Astrocyte of the hippocampus (primary cell): ENCODE measurements at regions not wholly inside any gene's neighbourhood (a gene's known extent, or its start where the extent isn't known, plus 50 kb on each side); places are given as distances from the start of the nearest gene placed in this dataset.

Experiments
- DNase-seq: peaks from one replicate; pipeline ENCODE4 v3.0.0; 2011; ENCODE audit warnings: low read depth, low spot score

DNA sequence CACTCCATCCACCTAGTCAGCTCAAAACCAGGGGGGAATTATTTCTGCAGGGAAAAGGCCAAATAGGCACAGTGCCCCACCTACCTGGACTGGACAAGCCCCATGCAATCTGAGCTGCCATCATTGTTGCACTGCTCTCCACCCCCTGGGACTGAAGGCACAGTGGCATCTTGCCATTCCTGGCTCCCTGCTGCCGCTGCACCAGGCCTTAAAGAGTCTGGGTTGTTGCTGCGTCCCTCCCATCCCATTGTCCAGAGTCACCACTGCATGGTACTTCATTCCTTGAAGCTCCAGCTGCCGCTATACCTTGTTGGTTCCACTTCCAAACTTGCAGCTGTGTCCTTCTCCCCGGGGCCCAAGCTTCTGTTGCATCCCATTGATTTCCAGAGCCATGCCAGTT, 629.7 kb downstream of the STIM2 start:
- no peak for DNase-seq

DNA sequence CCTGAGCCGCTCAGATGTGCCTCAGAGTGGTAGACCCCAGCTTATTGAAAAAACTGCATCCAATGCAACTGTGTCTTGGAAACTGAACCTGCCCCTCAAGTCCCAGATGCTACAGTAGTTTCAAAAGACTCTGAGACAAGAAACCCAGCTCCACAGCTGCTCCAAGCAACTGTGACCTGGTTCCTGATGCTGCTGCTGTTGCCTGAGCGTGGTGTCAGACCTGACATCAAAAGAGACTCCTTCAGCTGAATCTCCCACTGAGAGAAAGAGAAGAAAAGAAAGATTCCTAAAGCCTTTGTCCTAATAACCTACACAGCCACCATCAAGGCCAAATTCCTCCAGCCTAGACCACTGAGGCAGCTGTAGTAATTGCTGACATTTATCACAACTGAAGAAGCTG, 630.1 kb downstream of the STIM2 start:
- DNase-seq: no peak

DNA sequence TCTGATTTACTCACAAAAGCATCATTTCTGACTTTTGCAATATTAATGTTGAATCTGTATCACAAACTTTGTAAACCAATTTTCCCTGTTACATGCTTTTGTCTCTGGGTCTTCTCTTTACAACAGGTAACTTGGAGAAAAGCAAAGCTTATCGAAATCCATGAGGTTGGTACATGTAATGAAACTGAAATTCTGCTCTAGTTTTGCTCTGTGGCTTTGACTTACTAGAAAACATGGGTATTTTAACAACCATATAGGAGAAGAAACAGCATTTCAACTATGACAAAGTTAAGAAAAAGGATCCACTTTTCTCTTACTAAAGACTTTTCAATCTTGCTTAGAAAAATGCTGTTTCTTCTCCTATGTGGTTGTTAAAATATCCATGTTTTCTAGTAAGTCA, 645.8 kb downstream of the STIM2 start:
- DNase-seq: no peak

DNA sequence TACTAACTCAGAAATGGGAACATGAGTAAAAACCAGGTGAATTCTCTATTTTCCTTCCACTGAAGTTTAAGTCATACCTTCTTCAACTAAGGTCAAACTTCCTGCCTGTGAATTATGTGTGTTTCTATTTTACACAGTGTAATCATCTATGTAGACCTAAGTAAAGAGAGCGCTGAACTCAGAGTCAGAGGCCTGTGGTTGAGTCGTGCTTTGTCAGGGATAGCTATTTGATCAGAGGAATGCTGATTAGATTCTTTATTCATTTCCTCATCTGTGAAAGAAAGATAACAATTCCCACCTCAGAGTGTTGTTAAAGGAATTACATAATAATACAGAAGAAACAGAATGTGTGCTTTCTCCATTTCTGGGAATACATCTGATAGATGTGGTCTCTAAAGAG, 654.1 kb downstream of the STIM2 start:
- peak; percentile 53 for DNase-seq

DNA sequence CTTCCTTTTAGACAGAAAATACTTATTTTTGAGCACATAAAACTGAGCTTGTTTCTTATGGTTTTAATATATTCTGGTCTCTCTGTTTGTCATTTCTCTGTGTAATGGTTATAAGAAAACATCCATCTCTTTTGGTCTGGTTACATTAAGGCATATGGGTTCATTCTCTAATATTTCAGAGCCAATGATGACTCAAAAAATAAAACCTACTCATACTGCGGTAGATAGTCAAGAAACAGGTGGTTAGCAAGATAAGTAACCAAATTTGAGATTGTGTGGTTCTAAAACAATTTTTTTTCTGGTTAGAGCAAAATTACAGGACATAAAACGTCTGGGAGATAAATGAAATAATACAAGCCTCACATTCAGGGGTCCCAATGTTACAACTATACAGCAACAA, 654.5 kb downstream of the STIM2 start:
- DNase-seq: no peak

DNA sequence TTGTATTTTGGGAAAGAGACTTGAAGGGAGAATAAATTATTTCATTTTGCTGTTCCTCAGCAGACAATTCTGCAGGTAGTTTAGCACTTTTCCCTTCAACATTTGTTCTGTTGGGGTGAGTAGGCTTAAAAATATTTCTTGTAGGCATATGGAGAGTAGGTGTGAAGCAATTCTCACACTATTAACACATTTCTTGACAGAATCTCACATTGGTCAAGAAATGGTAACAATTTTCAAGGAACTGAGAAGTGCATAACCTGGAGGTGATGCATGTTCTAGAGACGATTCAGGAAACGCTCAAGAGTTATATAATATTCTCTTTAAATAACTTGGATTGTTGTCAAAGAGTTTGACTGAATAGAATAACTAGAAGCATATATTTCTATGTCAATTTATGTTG, 658.2 kb downstream of the STIM2 start:
- no peak for DNase-seq

DNA sequence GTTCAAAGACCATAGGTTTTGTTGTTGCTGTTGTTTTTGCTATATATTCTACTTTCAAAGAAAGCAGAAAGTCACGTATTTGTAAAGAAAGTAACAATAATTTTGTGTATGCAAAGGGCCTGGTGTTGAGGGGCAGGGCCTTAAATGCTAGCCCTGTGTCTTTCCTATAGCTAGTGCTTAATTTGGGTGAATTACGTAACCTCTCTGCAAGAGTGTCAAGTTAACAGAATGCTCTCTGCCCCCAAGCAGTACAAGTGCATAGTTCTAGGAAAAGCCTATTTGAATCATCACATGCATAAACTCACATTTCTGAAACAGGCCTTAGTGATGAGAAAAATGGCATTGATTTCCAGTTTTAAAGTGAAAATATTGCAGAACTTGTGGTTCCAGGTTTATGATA, 663.6 kb downstream of the STIM2 start:
- no peak for DNase-seq

DNA sequence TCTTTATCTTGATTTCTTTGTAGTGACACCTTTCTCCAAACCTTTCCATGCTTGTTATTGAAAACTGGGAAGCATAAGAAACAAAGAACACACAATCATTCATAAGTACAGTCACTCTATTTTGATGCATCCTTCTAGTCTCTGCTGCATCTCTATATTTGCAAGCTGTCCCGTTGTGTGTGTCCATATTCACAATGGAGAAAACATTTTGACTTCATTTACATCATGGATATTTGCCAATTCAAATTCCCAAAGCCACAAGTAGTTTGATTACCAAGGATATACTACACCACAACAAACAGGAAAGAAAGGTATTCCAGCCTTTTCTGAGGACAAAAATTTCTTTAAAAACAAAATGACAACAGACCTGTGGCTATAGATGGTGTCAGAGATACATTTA, 673.8 kb downstream of the STIM2 start:
- DNase-seq: no peak

DNA sequence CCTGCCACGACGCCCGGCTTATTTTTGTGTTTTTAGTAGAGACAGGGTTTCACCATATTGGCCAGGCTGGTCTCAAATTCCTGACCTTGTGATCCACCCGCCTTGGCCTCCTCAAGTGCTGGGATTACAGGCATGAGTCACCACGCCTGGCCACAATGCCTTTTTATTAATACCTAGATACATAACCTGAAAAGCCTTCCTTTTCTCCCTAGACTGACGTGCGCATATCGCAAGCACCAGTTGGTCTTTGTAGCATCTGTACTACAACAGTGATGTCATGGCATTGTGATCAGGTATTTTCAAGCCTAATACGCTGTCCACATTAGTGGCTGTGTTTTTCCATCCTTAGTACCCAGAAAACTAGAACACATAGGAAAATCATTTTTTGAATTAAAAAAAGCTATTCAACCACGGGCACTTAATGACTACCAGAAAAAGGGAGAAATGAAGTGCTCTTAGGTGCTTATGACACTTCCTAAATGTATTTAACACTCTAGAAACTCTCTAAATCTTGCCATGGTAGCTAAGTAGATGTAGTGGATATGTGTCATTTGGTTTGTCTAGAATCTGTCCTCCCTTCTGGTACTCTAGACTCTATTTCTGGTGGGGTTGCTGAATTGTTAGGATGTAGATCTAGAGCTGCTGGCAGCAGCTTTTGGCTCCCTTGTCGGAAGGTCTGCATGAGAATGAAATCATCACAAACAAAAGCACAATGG, 707.8 kb downstream of the STIM2 start:
- no peak for DNase-seq

DNA sequence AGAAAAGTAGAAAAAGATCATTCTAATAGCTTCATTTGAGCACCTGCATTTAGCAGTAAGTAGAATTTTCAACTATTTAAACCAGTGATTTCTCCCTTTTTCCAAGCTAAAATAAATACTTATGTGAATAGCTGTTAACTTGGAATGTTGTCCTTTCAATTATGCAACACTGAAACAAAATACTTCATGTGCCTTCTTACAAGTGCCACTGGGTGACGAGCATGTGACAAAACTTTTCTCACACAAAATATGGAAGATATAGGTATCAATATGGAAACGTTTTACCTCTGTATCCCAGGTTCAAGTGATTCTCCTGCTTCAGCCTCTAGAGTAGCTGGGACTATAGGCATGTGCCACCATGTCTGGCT, 708.3 kb downstream of the STIM2 start:
- no peak for DNase-seq

DNA sequence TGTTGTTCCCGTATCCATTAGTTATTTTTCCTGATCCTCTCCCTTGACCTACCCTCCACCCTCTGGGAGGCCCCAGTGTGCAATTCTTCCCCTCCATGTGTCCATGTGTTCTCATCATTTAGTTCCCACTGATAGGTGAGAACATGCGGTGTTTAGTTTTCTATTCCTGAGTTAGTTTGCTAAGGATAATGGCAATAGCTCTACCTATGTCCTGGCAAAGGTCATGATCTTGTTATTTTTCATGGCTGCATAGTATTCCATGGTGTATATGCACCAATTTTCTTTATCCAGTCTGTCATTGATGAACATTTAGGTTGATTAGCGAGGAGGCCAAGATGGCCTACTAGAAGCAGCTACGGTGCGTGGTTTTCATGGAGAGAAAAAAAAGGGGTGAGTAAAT, 714.1 kb downstream of the STIM2 start:
- no peak for DNase-seq

DNA sequence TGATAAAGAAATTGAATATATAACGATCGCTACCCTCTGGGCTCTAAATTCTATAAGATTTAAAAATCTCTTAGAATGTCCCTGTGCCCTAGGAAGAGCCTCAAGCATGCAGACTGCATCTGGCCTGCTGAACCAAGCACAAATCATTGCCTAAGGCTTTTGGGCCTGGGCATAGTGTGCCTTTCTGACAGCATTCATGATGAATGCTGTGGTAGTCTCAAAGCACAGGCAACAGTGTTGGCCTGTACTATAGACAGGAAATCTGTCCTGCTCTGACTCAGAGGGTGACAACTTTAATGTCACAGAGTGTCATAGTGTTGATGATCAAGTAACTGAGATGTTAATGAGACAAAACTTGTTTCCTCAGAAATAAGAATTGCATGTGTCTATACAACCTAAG, 717.3 kb downstream of the STIM2 start:
- no peak for DNase-seq

DNA sequence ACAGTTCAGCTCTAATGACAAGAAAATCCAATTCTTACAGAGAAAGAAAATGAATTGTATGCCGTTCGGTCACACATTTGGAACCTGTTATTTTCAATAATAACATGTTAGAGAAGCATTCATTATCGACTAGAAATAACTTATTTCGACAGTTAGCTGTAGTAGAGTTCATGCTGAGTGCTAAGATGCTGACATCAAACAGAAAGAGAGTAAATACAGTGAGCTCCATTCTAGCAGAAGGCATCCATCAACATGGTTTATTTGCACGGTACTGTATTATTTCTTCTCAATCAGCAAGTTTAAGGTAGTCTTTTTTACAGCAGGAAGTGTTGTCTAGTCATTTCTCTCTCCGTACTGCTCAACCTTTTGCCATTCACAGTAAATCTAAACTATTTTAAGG, 732.1 kb downstream of the STIM2 start:
- DNase-seq: no peak

DNA sequence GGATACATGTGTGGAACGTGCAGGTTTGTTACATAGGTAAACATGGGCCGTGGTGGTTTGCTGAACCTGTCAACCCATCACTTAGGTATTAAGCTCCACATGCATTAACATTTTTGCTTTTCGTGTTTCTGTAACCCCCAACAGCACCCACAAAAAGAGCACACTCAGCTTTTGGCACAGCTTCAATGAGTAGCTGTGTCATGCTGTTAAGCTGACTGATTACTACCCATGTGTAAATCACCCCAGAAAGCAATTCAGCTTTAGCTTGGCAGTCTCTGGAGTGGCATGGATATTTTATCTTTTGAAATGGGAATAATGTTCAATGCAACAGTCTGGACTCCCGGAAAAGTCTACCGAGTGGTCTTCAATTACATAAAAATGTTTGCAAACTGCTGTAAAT, 734.3 kb downstream of the STIM2 start:
- DNase-seq: peak; percentile 45

DNA sequence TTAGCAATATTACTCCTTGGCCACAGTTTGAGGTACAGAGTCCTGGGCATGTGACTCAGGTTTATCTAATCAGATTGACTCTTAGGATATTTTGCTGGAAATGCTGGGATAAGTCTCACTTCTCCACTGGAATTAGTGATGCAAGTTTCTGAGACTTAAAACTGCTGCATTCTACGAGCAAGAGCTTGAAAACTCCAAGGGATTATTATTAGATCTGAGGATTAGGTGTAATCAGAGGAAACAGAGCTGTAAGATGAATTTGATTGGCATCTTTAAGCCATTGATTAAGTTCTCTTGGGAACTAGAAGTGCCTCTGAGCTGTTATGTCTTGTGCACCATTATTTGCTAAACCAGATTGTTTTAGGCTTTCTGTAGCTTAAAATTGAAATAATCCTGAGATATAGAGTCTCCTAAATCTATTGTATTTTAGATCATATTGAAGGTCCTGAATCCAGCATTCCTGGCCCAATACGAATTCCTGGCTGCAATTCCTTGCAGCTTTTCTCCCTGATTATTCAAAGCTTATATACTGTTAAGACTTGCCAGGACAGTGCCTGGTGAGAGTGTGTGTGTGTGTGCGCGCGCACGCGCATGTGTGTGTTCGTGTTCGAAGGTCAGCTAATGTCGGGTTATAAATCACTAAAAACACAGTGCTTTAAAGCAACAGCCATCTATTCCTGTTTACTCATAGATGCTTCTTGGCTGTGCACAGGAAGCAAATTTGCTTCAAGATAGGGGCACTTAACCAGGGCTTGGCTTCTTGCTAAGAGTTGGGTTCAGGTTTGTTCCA, 735.1 kb downstream of the STIM2 start:
- DNase-seq: peak; percentile 2

DNA sequence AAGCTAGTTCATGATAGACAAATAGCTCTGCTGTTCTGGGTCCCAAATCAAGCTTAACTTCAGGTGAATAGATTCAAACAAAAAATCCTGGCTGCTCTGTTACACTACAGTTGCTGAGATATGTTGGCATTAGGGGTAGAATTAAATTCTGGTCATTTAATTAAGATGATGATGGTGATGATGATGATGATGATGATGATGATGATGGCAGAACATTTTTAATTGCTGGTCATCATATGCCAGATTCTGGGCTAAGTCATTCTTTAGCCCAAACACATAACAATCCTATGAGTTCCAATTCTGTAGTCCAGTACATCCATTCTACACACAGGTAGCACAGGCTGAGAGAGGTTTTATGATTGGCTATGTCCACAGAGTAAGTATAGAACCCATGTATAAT, 741.5 kb downstream of the STIM2 start:
- no peak for DNase-seq

DNA sequence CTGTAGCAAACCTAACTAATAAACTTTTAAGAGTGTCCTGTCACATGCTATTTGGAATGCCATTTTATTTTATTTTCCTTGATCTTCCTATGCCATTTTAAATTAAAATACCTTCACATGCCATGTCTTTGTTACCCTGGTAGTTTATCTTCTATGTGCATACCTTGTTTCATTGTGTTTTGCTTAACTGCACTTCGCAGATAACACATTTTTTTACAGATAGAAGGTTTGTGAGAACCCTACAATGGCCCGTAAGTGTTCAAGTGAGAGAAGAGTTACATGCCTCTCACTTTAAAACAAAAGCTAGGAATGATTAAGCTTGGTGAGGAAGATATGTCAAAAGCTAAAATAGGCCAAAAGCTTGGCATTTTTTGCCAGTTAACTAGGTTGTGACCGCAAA, 744.1 kb downstream of the STIM2 start:
- DNase-seq: no peak

DNA sequence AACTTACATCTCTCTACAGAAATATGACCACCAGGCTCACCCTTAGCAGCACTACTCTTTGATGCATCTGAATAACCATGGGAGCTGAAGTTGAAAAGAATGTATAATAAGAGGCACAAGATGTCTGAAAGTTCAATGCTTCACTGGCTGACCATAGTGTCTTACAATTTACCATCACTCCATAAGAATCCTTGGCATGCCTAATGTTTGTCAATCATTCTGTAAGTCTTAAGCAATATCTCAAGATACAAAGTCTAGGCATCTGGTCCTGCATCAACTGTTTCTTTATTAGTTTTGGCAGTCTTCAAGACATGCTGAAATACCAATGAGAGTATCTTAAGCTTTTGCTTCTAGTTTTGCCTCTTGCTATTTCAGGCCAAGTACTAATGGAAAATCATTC, 755.5 kb downstream of the STIM2 start:
- DNase-seq: peak; percentile 36

DNA sequence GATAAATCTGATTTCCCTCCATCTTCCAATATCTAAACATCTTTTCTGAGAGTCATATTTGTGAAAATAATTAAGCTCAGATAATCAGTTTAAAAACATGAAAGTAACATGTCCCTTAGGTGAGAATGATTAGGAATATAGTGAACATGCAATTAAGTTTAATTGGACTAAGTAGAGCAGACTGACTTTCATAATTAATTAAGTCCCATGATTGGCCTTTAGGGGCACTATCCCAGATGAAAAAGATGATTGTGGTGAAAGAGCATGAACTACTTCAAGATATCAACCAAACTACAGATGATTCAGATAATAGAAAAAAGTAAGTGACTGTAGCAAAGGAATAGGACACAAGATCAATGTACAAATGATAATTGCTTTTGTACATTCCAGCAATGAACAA, 758.8 kb downstream of the STIM2 start:
- no peak for DNase-seq

DNA sequence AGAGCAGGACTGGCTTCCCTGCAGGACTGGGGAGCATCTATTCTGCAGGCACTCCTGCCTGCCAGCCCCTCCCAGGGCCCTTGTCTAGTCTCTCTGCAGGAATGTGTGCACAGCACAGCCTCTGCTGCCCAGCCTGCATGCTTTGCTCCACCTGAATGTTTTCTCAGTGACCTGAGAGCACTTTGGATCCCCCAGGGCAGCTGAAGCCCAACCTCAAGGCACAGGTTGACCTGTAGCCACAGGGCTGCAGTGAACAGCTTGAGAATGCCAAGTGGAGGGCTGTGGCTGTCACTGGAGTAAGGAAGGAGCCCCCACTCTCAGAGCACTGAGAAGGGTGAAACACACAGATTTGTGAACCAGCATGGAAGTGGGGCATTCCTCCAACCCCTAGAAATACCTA, 760.2 kb downstream of the STIM2 start:
- no peak for DNase-seq

DNA sequence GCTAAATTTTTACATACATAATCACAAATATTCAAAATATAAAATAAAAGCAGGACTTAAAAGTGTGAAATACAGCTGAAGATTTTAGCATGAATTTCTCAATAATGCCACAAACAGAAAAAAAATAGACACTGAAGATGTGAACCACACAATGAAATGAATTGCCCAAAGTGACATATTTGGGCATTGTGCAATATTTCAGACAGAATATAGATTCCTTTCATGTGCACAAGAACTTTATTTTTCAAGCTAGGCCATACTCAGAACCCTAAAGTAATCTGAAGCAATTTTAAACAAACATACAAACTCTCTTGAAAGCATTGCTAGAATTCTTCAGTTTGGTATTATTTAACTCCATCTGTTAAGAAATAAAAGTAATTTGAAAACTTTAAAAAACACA, 764.1 kb downstream of the STIM2 start:
- DNase-seq: no peak

DNA sequence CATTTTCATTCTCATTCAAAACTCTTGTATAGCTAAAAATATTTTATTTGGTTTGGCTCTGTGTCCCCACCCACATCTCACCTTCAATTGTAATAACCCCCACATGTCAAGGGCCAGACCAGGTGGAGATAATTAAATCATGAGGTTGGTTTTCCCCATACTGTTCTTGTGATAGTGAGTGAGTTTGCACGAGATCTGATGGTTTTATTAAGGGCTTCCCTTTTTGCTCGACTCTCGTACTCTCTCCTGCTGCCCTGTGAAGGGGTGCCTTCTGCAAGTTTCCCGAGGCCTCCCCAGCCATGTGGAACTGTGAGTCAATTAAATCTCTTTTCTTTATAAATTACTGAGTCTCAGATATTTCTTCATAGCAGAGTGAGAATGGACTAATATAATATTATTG, 768.0 kb downstream of the STIM2 start:
- no peak for DNase-seq

DNA sequence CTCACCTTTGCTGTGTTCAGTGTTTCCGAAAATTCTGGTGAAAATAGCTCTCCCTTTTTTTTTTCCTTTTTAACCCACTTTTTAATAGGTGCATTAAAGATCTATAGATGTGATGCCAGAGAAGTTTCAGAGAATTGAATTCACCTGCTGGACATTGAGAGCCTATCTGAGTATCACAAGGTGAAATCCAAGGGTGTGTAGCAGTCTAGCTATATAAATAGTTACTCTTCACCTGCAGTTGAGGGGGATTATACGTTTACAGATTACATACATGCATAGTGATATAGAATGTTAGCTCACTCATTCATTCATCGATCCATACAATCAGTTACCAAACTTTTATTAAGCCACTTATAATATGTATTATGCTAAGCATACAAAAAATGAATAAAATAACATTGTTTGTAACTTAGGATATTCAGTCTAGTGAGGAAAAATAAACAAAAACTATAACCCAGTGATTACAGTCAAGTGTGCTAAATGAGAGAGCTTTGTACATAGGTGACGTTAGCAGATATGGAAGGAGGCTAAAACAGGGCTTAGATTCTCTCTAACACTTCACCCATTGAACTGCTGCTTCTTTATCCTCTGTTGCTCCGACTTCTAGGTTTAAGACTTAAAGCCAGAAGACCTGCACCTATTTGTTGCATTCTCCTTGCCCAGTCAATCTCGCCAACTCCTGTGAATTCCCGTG, 769.0 kb downstream of the STIM2 start:
- no peak for DNase-seq
